Non-pigmented ciliary epithelial cell (primary cell): ENCODE measurements at regions not wholly inside any gene's neighbourhood (a gene's known extent, or its start where the extent isn't known, plus 50 kb on each side); places are given as distances from the start of the nearest gene placed in this dataset.

ENCODE experiments used
- DNase-seq: peaks from one replicate; pipeline ENCODE4 v3.0.0-alpha.2; 2010; ENCODE audit warnings: low read depth

- no peak for DNase-seq
Measured at GRCh38 chr12:67498991-67499390, 149.6 kb upstream of the DYRK2 start.

GRCh38 chr12:67501362-67501761, 147.2 kb upstream of the DYRK2 start:
- no peak for DNase-seq

GRCh38 chr12:67504026-67504425, 144.5 kb upstream of the DYRK2 start:
- no peak for DNase-seq

- DNase-seq, result no peak
Measured at GRCh38 chr12:67506739-67507138, 141.8 kb upstream of the DYRK2 start.

GRCh38 chr12:67508830-67509229, 139.7 kb upstream of the DYRK2 start:
- no peak for DNase-seq

GRCh38 chr12:67509666-67510386, 138.7 kb upstream of the DYRK2 start:
- DNase-seq, result peak; percentile 6

GRCh38 chr12:67512061-67512460, 136.5 kb upstream of the DYRK2 start:
- DNase-seq, result no peak

- DNase-seq, result no peak
Measured at GRCh38 chr12:67514502-67514901, 134.0 kb upstream of the DYRK2 start.

- DNase-seq, result no peak
Measured at GRCh38 chr12:67515679-67516340, 132.7 kb upstream of the DYRK2 start.

GRCh38 chr12:67517181-67517887, 131.2 kb upstream of the DYRK2 start:
- DNase-seq, result no peak

GRCh38 chr12:67519484-67520433, 128.8 kb upstream of the DYRK2 start:
- no peak for DNase-seq

- DNase-seq, result no peak
Measured at GRCh38 chr12:67520606-67521005, 127.9 kb upstream of the DYRK2 start.

GRCh38 chr12:67522222-67522621, 126.3 kb upstream of the DYRK2 start:
- DNase-seq, result no peak

GRCh38 chr12:67523538-67523937, 125.0 kb upstream of the DYRK2 start:
- DNase-seq, result no peak

GRCh38 chr12:67524861-67525616, 123.5 kb upstream of the DYRK2 start:
- DNase-seq, result no peak

GRCh38 chr12:67525617-67525884, 123.0 kb upstream of the DYRK2 start:
- no peak for DNase-seq

- no peak for DNase-seq
Measured at GRCh38 chr12:67526129-67526528, 122.4 kb upstream of the DYRK2 start.

- DNase-seq, result no peak
Measured at GRCh38 chr12:67531051-67531450, 117.5 kb upstream of the DYRK2 start.

- peak; percentile 20 for DNase-seq
Measured at GRCh38 chr12:67531501-67531900, 117.0 kb upstream of the DYRK2 start.

- no peak for DNase-seq
Measured at GRCh38 chr12:67533159-67533558, 115.4 kb upstream of the DYRK2 start.

- DNase-seq, result no peak
Measured at GRCh38 chr12:67534046-67534445, 114.5 kb upstream of the DYRK2 start.

- DNase-seq, result peak; percentile 64
Measured at GRCh38 chr12:67534681-67535080, 113.9 kb upstream of the DYRK2 start.
